ENCODE measurements at regions not wholly inside any gene's neighbourhood (a gene's known extent, or its start where the extent isn't known, plus 50 kb on each side); places are given as distances from the start of the nearest gene placed in this dataset.

GRCh38 chr17:34504814-34505484, 74.4 kb upstream of the TMEM132E start:
- ATAC-seq (ENCODE audit: low read depth) (no peak), DNase-seq (no peak)
- intact Hi-C loops (cut with micrococcal nuclease), result no loop called here
- TF ChIP-seq CTCF (IDR thresholded peaks at IDR 0.05) (no peak), EZH2 (IDR thresholded peaks at IDR 0.05; ENCODE audit: borderline replicate concordance, insufficient read depth, low read depth, low read length, poor library complexity, severe bottlenecking) (no peak)
- Histone ChIP-seq H3K4me3 (ENCODE audit: control extremely low read depth in 1 of 5, extremely low read depth in 1 of 5, insufficient read depth in 1 of 5, low read depth in 2 of 5, low read length in 4 of 5) (no peak overlapping the region), H3K27me3 (replicated peaks in 1 of 4; ENCODE audit: control extremely low read depth in 1 of 4, control insufficient read depth in 3 of 4, insufficient read depth in 4 of 4, low read length in 3 of 4) (peaks cover 0 to 21% (median 13%) of the 10 kb centered on the region in 4 experiments), H2AFZ (ENCODE audit: insufficient read depth, low read depth, low read length, poor library complexity, severe bottlenecking) (no peak overlapping the region), H3K27ac (ENCODE audit: low read length in 2 of 2) (no peak overlapping the region), H3K79me2 (ENCODE audit: control insufficient read depth, insufficient read depth, low read length) (no peaks in the 10 kb centered on the region), H3K4me1 (ENCODE audit: control insufficient read depth in 2 of 2, insufficient read depth in 2 of 2, low read length in 2 of 2) (no peaks in the 10 kb centered on the region), H3K9me3 (ENCODE audit: control extremely low read depth in 1 of 3, control insufficient read depth in 2 of 3, insufficient read depth in 1 of 3, low read length in 2 of 3) (no peaks in the 10 kb centered on the region), H3K36me3 (replicated peaks in 1 of 2; ENCODE audit: control extremely low read depth in 1 of 2, control insufficient read depth in 1 of 2, extremely low read depth in 1 of 2, insufficient read depth in 2 of 2, low read length in 1 of 2) (no peaks in the 10 kb centered on the region), H4K20me1 (ENCODE audit: control insufficient read depth, insufficient read depth, low read length, poor library complexity, severe bottlenecking) (no peaks in the 10 kb centered on the region), H3K4me2 (replicated peaks; ENCODE audit: low read depth, low read length, poor library complexity, severe bottlenecking) (no peak overlapping the region), H3K9ac (ENCODE audit: low read length) (no peak overlapping the region)
- CTCF ChIA-PET, result no interaction called here
- peaks cover 55% of the 10 kb centered on the region for H3K27me3 Mint-ChIP-seq
- POLR2A ChIA-PET, result no interaction called here
- no peaks in the 10 kb centered on the region for H3K4me1 Mint-ChIP-seq
- H3K27ac Mint-ChIP-seq, result no peak overlapping the region
- no peak overlapping the region for H3K4me3 Mint-ChIP-seq
- H3K9me3 Mint-ChIP-seq (ENCODE audit: insufficient read depth), result no peaks in the 10 kb centered on the region
- WGBS (ENCODE audit: insufficient coverage), result no CpG with 5 or more reads among the region's 3 CpGs

GRCh38 chr17:34503528-34504195, 75.7 kb upstream of the TMEM132E start:
- POLR2A ChIA-PET, result no interaction called here
- Histone ChIP-seq H3K9ac (ENCODE audit: low read length) (no peak overlapping the region), H3K4me1 (ENCODE audit: control insufficient read depth in 2 of 2, insufficient read depth in 2 of 2, low read length in 2 of 2) (no peaks in the 10 kb centered on the region), H3K36me3 (replicated peaks in 1 of 2; ENCODE audit: control extremely low read depth in 1 of 2, control insufficient read depth in 1 of 2, extremely low read depth in 1 of 2, insufficient read depth in 2 of 2, low read length in 1 of 2) (no peaks in the 10 kb centered on the region), H3K27me3 (replicated peaks in 1 of 4; ENCODE audit: control extremely low read depth in 1 of 4, control insufficient read depth in 3 of 4, insufficient read depth in 4 of 4, low read length in 3 of 4) (peaks cover 0 to 20% (median 11%) of the 10 kb centered on the region in 4 experiments), H3K27ac (ENCODE audit: low read length in 2 of 2) (no peak overlapping the region), H4K20me1 (ENCODE audit: control insufficient read depth, insufficient read depth, low read length, poor library complexity, severe bottlenecking) (no peaks in the 10 kb centered on the region), H3K79me2 (ENCODE audit: control insufficient read depth, insufficient read depth, low read length) (no peaks in the 10 kb centered on the region), H3K4me3 (ENCODE audit: control extremely low read depth in 1 of 5, extremely low read depth in 1 of 5, insufficient read depth in 1 of 5, low read depth in 2 of 5, low read length in 4 of 5) (no peak overlapping the region), H2AFZ (ENCODE audit: insufficient read depth, low read depth, low read length, poor library complexity, severe bottlenecking) (no peak overlapping the region), H3K9me3 (ENCODE audit: control extremely low read depth in 1 of 3, control insufficient read depth in 2 of 3, insufficient read depth in 1 of 3, low read length in 2 of 3) (no peaks in the 10 kb centered on the region), H3K4me2 (replicated peaks; ENCODE audit: low read depth, low read length, poor library complexity, severe bottlenecking) (no peak overlapping the region)
- no peak for ATAC-seq (ENCODE audit: low read depth)
- no peaks in the 10 kb centered on the region for H3K4me1 Mint-ChIP-seq
- WGBS (ENCODE audit: insufficient coverage), result 39% methylated on average over 3 of the region's 10 CpGs
- TF ChIP-seq CTCF (IDR thresholded peaks at IDR 0.05), result no peak
- no peak for TF ChIP-seq EZH2 (IDR thresholded peaks at IDR 0.05; ENCODE audit: borderline replicate concordance, insufficient read depth, low read depth, low read length, poor library complexity, severe bottlenecking)
- H3K27me3 Mint-ChIP-seq, result peaks cover 49% of the 10 kb centered on the region
- no peak overlapping the region for H3K4me3 Mint-ChIP-seq
- CTCF ChIA-PET, result interaction anchor here (0.6 kb wide), 1 partner anchor 1347 kb away, joined by 3 read pairs; no protein-coding TSS in a partner anchor
- DNase-seq, result no peak
- no peak overlapping the region for H3K27ac Mint-ChIP-seq
- intact Hi-C loops (cut with micrococcal nuclease), result no loop called here
- no peaks in the 10 kb centered on the region for H3K9me3 Mint-ChIP-seq (ENCODE audit: insufficient read depth)
